ENCODE measurements at regions not wholly inside any gene's neighbourhood (a gene's known extent, or its start where the extent isn't known, plus 50 kb on each side); places are given as distances from the start of the nearest gene placed in this dataset.
"Not testable (repeated sequence)": the region's sequence is repeated elsewhere in the genome, so short reads cannot be mapped to it uniquely, and the experiment has no call there.

DNA sequence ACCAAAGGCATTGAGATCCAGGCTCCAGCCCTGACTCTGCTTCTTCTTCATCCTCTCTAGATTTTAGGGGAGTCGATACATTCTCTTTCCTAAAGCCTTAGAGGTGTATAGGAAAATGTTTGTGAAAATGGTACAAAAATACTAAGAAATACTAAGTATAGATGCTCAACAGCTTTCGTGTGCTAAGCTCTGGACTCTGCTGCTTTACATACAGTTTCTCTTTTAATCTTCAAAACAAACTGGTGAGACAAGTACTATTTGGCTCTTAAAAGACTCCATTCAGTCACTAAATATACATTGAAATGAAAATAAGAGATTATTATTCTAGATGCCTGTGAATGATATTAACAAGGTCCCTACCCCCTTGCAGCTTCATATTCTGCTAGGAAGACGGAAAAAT lies 174.5 kb upstream of the TRPM3 start:
- in situ Hi-C loops (cut with MboI; ENCODE audit: low pct_unique_long_range_greater_than_20kb, low sequenced_read_pairs, unreplicated experiment): loop anchor here (25.0 kb wide), 1 partner anchor 466 kb away; the partner anchor contains the start of gene CEMIP2
- no peak for TF ChIP-seq CTCF (IDR thresholded peaks at IDR 0.05; ENCODE audit: extremely low read depth, insufficient read depth, missing control alignments)

GRCh38 chr9:71286146-71286545 lies 164.7 kb upstream of the TRPM3 start:
- in situ Hi-C loops (cut with MboI; ENCODE audit: low pct_unique_long_range_greater_than_20kb, low sequenced_read_pairs, unreplicated experiment): loop anchor here (25.0 kb wide), 1 partner anchor 476 kb away; the partner anchor contains the start of gene CEMIP2

More for the DNA sequence above, 174.5 kb upstream of the TRPM3 start:
- DNase-seq (ENCODE audit: low spot score): no peak

DNA sequence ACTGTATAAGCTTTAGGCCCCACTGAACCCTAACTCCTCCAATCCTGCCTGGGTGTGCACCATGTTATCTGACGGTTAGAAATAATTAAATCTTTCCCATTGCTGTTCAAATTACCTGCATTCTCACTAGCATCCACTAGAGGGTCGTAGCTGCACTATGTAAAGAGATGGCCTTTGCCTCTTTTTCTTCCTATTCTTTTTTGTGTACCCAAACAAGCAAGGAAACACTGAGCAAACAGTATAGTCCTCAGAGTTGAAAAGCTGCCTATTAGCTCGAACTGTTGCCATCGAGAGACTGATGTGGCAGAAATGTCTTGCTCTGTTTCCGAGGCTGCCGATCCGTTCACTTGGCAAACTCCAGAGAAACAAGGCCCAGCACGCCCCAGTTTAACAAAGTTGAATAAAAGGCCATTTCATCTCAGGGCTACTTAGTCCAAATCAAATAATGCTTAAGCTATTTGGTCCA lies 163.8 kb upstream of the TRPM3 start:
- in situ Hi-C loops (cut with MboI; ENCODE audit: low pct_unique_long_range_greater_than_20kb, low sequenced_read_pairs, unreplicated experiment): loop anchor here (25.0 kb wide), 1 partner anchor 477 kb away; the partner anchor contains the start of gene CEMIP2
- TF ChIP-seq CTCF (IDR thresholded peaks at IDR 0.05; ENCODE audit: extremely low read depth, insufficient read depth, missing control alignments): peak; percentile 89
- DNase-seq (ENCODE audit: low spot score): peak; percentile 22

More at GRCh38 chr9:71286146-71286545, 164.7 kb upstream of the TRPM3 start:
- TF ChIP-seq CTCF (IDR thresholded peaks at IDR 0.05; ENCODE audit: extremely low read depth, insufficient read depth, missing control alignments): no peak
- no peak for DNase-seq (ENCODE audit: low spot score)

- DNase-seq (ENCODE audit: low spot score): not testable (repeated sequence)
- in situ Hi-C loops (cut with MboI; ENCODE audit: low pct_unique_long_range_greater_than_20kb, low sequenced_read_pairs, unreplicated experiment): loop anchor here (25.0 kb wide), 1 partner anchor 480 kb away; the partner anchor contains the start of gene CEMIP2
Observed at GRCh38 chr9:71282116-71282515, 160.7 kb upstream of the TRPM3 start.

- in situ Hi-C loops (cut with MboI; ENCODE audit: low pct_unique_long_range_greater_than_20kb, low sequenced_read_pairs, unreplicated experiment): loop anchor here (25.0 kb wide), 1 partner anchor 483 kb away; the partner anchor contains the start of gene CEMIP2
- no peak for TF ChIP-seq CTCF (IDR thresholded peaks at IDR 0.05; ENCODE audit: extremely low read depth, insufficient read depth, missing control alignments)
- no peak for DNase-seq (ENCODE audit: low spot score)
Observed at GRCh38 chr9:71279151-71279739, 157.8 kb upstream of the TRPM3 start.

DNA sequence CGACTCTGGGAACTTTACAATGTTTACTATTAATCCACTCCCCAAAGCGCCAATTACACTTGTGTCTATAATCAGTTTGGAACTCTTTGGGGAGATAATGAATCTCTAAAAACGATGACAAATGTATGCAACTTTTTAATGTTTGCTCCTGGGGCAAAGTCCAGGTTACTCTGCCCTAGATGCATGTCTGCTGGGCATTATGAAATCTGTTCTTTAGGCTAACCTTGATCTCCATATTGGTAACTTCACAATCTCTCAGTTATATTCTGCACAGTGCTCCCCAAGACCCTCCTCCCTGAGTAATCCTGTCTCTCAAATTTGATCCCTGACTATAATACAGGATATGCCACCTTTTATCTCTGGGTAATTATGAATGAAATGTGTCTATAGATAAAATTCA lies 152.2 kb upstream of the TRPM3 start:
- TF ChIP-seq CTCF (IDR thresholded peaks at IDR 0.05; ENCODE audit: extremely low read depth, insufficient read depth, missing control alignments): no peak
- in situ Hi-C loops (cut with MboI; ENCODE audit: low pct_unique_long_range_greater_than_20kb, low sequenced_read_pairs, unreplicated experiment): loop anchor here (25.0 kb wide), 1 partner anchor 636 kb away; no protein-coding TSS in a partner anchor

DNA sequence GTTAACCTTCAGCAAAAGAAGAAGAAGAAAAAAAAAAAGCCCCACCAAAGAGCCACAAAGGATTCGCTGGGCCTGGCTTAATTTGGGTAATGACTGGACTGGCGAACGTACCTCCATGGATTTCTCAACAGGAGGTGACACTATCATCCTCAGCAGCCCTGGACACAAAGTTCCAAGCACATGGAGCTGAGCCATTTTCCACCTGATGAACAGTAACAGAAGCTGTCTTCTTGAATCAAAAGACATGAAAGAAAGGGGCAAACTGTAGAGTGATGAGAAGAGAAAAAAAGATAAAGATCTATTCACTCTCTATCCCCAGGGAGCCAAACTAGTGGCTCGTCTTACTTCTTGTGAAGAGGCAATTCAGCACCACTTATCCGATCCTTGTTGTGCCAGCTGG lies 150.2 kb upstream of the TRPM3 start:
- no peak for TF ChIP-seq CTCF (IDR thresholded peaks at IDR 0.05; ENCODE audit: extremely low read depth, insufficient read depth, missing control alignments)

More for the DNA sequence above, 152.2 kb upstream of the TRPM3 start:
- no peak for DNase-seq (ENCODE audit: low spot score)

More for the DNA sequence above, 150.2 kb upstream of the TRPM3 start:
- no peak for DNase-seq (ENCODE audit: low spot score)
- in situ Hi-C loops (cut with MboI; ENCODE audit: low pct_unique_long_range_greater_than_20kb, low sequenced_read_pairs, unreplicated experiment): loop anchor here (25.0 kb wide), 1 partner anchor 634 kb away; no protein-coding TSS in a partner anchor

Measured in GM13977 (cell line).